BJ (cell line): ENCODE measurements at regions not wholly inside any gene's neighbourhood (a gene's known extent, or its start where the extent isn't known, plus 50 kb on each side); places are given as distances from the start of the nearest gene placed in this dataset.

ENCODE experiments used
- CTCF ChIA-PET: fragments of 350-600 bp; formaldehyde crosslinking; extraction: SDS; loops from one replicate; lab custom pipeline; 2021; ENCODE audit warnings: antibody characterized with exemption, inconsistent platforms; lab: Yijun Ruan, JAX
- POLR2A ChIA-PET: fragments of 300-600 bp; sonication (Branson Sonifier 250); formaldehyde crosslinking; extraction: SDS; loops from one replicate; lab custom pipeline; 2021; ENCODE audit warnings: antibody characterized with exemption; lab: Charles Lee
- DNase-seq: peaks from one replicate; pipeline ENCODE4 v3.0.0-alpha.2; 2011; ENCODE audit warnings: low read depth
- H3K27me3 ChIP-seq: 2 replicates; pipeline ENCODE4 v1.6.0; 2011; ENCODE audit warnings: low read length; ENCODE audit not compliant: control insufficient read depth, insufficient read depth
- H3K36me3 ChIP-seq: 2 replicates; pipeline ENCODE4 v1.5.1; 2011; ENCODE audit warnings: low read length; ENCODE audit not compliant: control insufficient read depth, insufficient read depth
- H3K4me3 ChIP-seq: 2 replicates; pipeline ENCODE4 v1.5.1; 2011; ENCODE audit warnings: low read depth, mild to moderate bottlenecking, control low read depth, low read length
- TF ChIP-seq, protein P1 (sequence below): IDR thresholded peaks from 2 replicates; pipeline ENCODE4 v1.5.1; 2011; ENCODE audit warnings: low read depth, mild to moderate bottlenecking, control low read depth, inconsistent platforms, low read length, moderate library complexity; ENCODE audit not compliant: insufficient read depth

DNA sequence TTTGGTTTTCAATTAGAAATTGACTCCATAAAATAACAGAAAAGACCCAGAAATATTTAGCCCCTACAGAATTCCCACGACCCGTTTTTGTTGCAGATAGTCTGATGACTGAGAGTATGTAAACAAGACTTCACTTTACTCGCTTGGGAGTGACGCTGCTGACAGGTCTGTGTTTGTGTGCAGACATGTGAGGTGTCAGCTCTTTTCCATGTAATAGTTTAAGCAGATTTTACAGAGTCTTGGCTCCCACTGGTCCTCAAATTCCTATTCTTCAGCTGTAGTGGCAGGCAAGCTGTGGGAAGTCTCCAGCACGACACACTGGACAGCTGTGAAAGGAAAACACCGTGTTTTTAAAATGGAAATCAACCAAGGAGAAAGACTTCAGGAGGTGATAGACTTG, 455.7 kb downstream of the GABRG1 start:
- TF ChIP-seq, protein P1, sequence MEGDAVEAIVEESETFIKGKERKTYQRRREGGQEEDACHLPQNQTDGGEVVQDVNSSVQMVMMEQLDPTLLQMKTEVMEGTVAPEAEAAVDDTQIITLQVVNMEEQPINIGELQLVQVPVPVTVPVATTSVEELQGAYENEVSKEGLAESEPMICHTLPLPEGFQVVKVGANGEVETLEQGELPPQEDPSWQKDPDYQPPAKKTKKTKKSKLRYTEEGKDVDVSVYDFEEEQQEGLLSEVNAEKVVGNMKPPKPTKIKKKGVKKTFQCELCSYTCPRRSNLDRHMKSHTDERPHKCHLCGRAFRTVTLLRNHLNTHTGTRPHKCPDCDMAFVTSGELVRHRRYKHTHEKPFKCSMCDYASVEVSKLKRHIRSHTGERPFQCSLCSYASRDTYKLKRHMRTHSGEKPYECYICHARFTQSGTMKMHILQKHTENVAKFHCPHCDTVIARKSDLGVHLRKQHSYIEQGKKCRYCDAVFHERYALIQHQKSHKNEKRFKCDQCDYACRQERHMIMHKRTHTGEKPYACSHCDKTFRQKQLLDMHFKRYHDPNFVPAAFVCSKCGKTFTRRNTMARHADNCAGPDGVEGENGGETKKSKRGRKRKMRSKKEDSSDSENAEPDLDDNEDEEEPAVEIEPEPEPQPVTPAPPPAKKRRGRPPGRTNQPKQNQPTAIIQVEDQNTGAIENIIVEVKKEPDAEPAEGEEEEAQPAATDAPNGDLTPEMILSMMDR = no peak
- no peaks in the 10 kb centered on the region for H3K36me3 ChIP-seq
- DNase-seq = no peak

DNA sequence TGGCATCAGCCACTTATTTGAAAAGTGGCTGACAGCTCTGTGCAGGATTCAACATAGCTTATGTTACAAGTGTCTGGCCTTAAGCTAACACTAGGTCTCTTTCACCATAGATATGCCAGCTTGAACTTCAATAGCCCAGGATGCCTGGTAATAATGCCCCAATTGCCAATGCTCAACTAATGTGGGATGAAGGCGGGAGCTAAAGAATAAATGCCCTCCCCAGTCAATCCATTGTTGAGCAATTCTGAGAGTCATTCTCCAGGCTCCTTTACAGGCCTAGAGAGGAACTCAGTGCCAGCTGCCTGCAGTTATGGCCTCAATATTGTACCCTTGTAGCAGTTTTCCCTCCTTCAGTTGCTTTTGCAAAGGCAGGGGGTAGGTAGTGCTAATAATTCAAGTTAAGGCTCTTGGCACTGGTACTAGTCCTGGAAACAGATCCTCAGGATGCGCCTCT, 460.2 kb downstream of the GABRG1 start:
- Histone ChIP-seq H3K4me3 (no peak overlapping the region), H3K36me3 (no peaks in the 10 kb centered on the region), H3K27me3 (no peaks in the 10 kb centered on the region)
- TF ChIP-seq, protein P1 = no peak
- no peak for DNase-seq
- ChIA-PET POLR2A (no interaction called here), CTCF (no interaction called here)

More for the DNA sequence above, 455.7 kb downstream of the GABRG1 start:
- H3K4me3 ChIP-seq = no peak overlapping the region
- ChIA-PET POLR2A (no interaction called here), CTCF (no interaction called here)
- no peaks in the 10 kb centered on the region for H3K27me3 ChIP-seq

DNA sequence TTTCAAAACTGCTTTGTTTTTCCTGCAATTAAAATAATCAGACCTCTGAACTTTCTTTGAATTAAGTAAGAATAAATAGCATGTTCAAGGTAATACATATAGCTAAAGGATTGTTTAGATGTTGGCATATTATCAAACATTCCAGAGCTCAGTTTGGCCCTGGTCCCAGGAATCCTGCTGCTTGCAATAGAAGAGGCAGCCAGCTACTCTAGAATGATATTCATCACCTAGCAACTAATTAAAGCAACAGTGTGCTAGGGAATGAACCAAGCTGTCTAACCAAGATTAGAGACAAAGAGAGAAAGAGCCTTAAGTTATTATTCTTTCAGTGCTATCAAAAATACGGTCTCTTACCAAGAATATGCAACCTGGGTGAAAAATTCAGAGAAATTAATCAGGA, 460.9 kb downstream of the GABRG1 start:
- ChIA-PET POLR2A (no interaction called here), CTCF (no interaction called here)
- TF ChIP-seq, protein P1 = no peak
- no peak for DNase-seq
- Histone ChIP-seq H3K36me3 (no peaks in the 10 kb centered on the region), H3K27me3 (no peaks in the 10 kb centered on the region), H3K4me3 (no peak overlapping the region)

DNA sequence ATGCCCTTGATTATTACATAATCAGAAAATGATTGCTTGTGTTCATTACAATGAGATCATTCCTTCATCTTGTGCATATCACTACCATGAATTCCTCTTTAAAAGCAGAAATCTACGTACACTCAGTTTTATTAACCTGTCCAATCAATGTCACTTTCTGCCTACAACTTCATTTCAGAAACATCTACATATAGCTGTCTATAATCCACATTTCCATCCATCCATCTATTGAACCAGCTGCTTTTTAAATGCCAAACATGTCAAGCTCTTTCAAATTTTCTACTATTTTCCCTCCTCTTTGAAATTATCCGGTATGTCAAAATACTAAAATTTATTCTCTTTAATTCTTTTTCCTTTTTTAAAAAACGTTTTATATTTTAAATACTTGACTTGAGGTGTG, 462.0 kb downstream of the GABRG1 start:
- Histone ChIP-seq H3K4me3 (no peak overlapping the region), H3K36me3 (no peaks in the 10 kb centered on the region), H3K27me3 (no peaks in the 10 kb centered on the region)
- ChIA-PET POLR2A (no interaction called here), CTCF (no interaction called here)
- TF ChIP-seq, protein P1 = no peak
- no peak for DNase-seq

DNA sequence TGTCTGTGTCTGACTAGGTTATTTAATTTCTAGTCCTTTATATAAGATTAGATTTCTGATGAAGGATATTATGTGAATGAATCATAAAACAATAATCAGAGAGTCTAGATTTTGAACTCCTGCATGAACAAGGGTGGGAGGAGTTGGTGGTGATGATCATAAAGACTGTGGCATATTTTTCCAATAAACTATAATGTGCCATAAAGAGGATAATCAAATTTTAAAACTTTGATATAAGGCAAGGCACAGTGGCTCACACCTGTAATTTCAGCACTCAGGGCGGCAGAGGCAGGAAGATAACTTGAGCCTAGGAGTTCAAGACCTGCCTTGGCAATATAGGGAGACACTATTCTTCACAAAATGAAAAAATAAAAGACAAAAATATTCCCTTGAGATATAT, 473.3 kb downstream of the GABRG1 start:
- Histone ChIP-seq H3K36me3 (no peaks in the 10 kb centered on the region), H3K4me3 (no peak overlapping the region), H3K27me3 (no peaks in the 10 kb centered on the region)
- CTCF ChIA-PET = no interaction called here
- POLR2A ChIA-PET = no interaction called here
- DNase-seq = no peak
- TF ChIP-seq, protein P1 = no peak
